ENCODE measurements at regions not wholly inside any gene's neighbourhood (a gene's known extent, or its start where the extent isn't known, plus 50 kb on each side); places are given as distances from the start of the nearest gene placed in this dataset.

- no peak for TF ChIP-seq SIN3A (IDR thresholded peaks at IDR 0.05; ENCODE audit: borderline replicate concordance, insufficient read depth, low read length)
- no peak for TF ChIP-seq FOXP2 (optimal IDR thresholded peaks at IDR 0.05; ENCODE audit: borderline replicate concordance, extremely low read depth, extremely low read length, insufficient read depth)
- no peak for TF ChIP-seq TAF1 (IDR thresholded peaks at IDR 0.05; ENCODE audit: borderline replicate concordance, insufficient read depth, low read length)
- TF ChIP-seq REST (IDR thresholded peaks at IDR 0.05; ENCODE audit: insufficient read depth in 1 of 2, low read depth in 2 of 2, low read length in 2 of 2), result no peak
- no peak for TF ChIP-seq POLR2AphosphoS5 (IDR thresholded peaks at IDR 0.05; ENCODE audit: low read depth, low read length)
These were observed 288.0 kb upstream of the PITRM1 start for GRCh38 chr10:3460420-3461128.

GRCh38 chr10:3455385-3456334 lies 283.1 kb upstream of the PITRM1 start:
- TF ChIP-seq FOXP2 (optimal IDR thresholded peaks at IDR 0.05; ENCODE audit: borderline replicate concordance, extremely low read depth, extremely low read length, insufficient read depth) (peak; percentile 48), REST (IDR thresholded peaks at IDR 0.05; ENCODE audit: insufficient read depth in 1 of 2, low read depth in 2 of 2, low read length in 2 of 2) (peak in 1 of 2 experiments; percentile 47; a peak in 1 of 4 replicates), SIN3A (IDR thresholded peaks at IDR 0.05; ENCODE audit: borderline replicate concordance, insufficient read depth, low read length) (0 out of 2 replicates have a peak, but pooled peaks have one; percentile 24), TAF1 (IDR thresholded peaks at IDR 0.05; ENCODE audit: borderline replicate concordance, insufficient read depth, low read length) (peak; percentile 39; the same call in 1 of the 2 replicates), POLR2AphosphoS5 (IDR thresholded peaks at IDR 0.05; ENCODE audit: low read depth, low read length) (no peak)

GRCh38 chr10:3452683-3453361 lies 280.2 kb upstream of the PITRM1 start:
- no peak for TF ChIP-seq POLR2AphosphoS5 (IDR thresholded peaks at IDR 0.05; ENCODE audit: low read depth, low read length)
- TF ChIP-seq REST (IDR thresholded peaks at IDR 0.05; ENCODE audit: insufficient read depth in 1 of 2, low read depth in 2 of 2, low read length in 2 of 2), result no peak
- TF ChIP-seq TAF1 (IDR thresholded peaks at IDR 0.05; ENCODE audit: borderline replicate concordance, insufficient read depth, low read length), result no peak
- no peak for TF ChIP-seq SIN3A (IDR thresholded peaks at IDR 0.05; ENCODE audit: borderline replicate concordance, insufficient read depth, low read length)
- no peak for TF ChIP-seq FOXP2 (optimal IDR thresholded peaks at IDR 0.05; ENCODE audit: borderline replicate concordance, extremely low read depth, extremely low read length, insufficient read depth)

GRCh38 chr10:3452173-3452626 lies 279.6 kb upstream of the PITRM1 start:
- no peak for TF ChIP-seq REST (IDR thresholded peaks at IDR 0.05; ENCODE audit: insufficient read depth in 1 of 2, low read depth in 2 of 2, low read length in 2 of 2)
- TF ChIP-seq SIN3A (IDR thresholded peaks at IDR 0.05; ENCODE audit: borderline replicate concordance, insufficient read depth, low read length), result no peak
- TF ChIP-seq FOXP2 (optimal IDR thresholded peaks at IDR 0.05; ENCODE audit: borderline replicate concordance, extremely low read depth, extremely low read length, insufficient read depth), result no peak
- TF ChIP-seq POLR2AphosphoS5 (IDR thresholded peaks at IDR 0.05; ENCODE audit: low read depth, low read length), result no peak
- no peak for TF ChIP-seq TAF1 (IDR thresholded peaks at IDR 0.05; ENCODE audit: borderline replicate concordance, insufficient read depth, low read length)
